ENCODE measurements at regions not wholly inside any gene's neighbourhood (a gene's known extent, or its start where the extent isn't known, plus 50 kb on each side); places are given as distances from the start of the nearest gene placed in this dataset.

DNA sequence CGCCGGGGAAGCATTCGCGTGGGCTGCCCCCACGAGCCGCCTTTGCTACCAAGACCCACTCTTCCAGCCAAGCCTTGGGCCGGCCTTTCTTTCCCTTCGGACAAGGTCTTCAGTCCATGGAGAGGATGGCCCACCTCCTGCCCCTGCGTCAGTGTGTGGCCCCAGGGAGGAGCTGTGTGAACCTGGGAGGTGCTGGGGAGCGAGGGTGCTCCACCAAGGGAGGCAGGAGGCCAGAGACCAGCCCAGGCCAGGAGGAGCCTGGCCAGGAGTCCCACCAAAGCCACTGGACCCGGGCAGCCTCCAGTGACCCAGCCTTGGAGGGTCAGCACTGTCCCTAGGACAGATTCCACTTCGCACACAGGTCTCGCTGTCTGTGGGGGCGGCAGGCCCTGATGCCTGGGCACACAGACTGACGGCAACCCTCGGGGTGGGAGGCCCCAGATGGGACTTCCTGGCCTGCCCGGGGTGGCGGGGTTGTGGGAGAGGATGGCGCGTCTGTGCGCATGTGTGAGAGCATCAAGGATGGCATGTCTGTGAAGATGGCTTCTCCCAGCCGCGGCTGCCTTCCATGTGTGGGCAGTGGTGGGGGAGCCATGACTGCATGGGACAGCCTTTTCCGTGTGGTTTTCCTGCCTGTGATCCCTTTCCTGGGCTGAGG is 113.3 kb upstream of the LPCAT1 start:
- no peak for TF ChIP-seq POLR2A (IDR thresholded peaks at IDR 0.05; ENCODE audit: low read length)
- no peak for TF ChIP-seq GATA1 (IDR thresholded peaks at IDR 0.05; ENCODE audit: low read depth, low read length)

Data from erythroblast (primary cell).